ENCODE measurements at regions not wholly inside any gene's neighbourhood (a gene's known extent, or its start where the extent isn't known, plus 50 kb on each side); places are given as distances from the start of the nearest gene placed in this dataset.
A peak's percentile ranks its signal among the peaks of the same experiment; 100 is the strongest.

- no peak for TF ChIP-seq USF2 (IDR thresholded peaks at IDR 0.05)
- no peak for TF ChIP-seq CTCF (IDR thresholded peaks at IDR 0.05)
- TF ChIP-seq CEBPB (IDR thresholded peaks at IDR 0.05): no peak
- no peak for TF ChIP-seq E2F6 (IDR thresholded peaks at IDR 0.05; ENCODE audit: borderline replicate concordance, low read depth)
- TF ChIP-seq JUN (IDR thresholded peaks at IDR 0.05): no peak
- TF ChIP-seq RAD21 (conservative IDR thresholded peaks at IDR 0.05 in 1 of 2, IDR thresholded peaks at IDR 0.05 in 1 of 2): peak in 1 of 2 experiments; percentile 19; a peak in 1 of 5 replicates
Measured at GRCh38 chr7:17186745-17187530, 111.5 kb upstream of the AHR start.
